Body of pancreas (tissue), 4 donors: ENCODE measurements at regions not wholly inside any gene's neighbourhood (a gene's known extent, or its start where the extent isn't known, plus 50 kb on each side); places are given as distances from the start of the nearest gene placed in this dataset.

ENCODE experiments used
- ATAC-seq: fragments of 150-250 bp; one replicate; pipeline ENCODE4 v1.9.1; 2016
- DNase-seq, 4 donors: peaks; one replicate each; pipeline ENCODE4 v3.0.0-alpha.2; 2019
- H3K27ac ChIP-seq, 4 donors: fragments of 200-600 bp; sonication (generic); 1 replicate in 3 of 4; 2 replicates in 1 of 4; pipeline versions ENCODE4 v1.5.1 to v1.6.1; 2016 to 2019; ENCODE audit warnings: mild to moderate bottlenecking in 1 of 4, mixed read lengths in 1 of 4, moderate library complexity in 1 of 4
- H3K27me3 ChIP-seq, 2 donors: fragments of 200-600 bp; sonication (generic); one replicate each; pipeline ENCODE4 v1.6.0; 2016; ENCODE audit warnings: mild to moderate bottlenecking in 1 of 2
- H3K36me3 ChIP-seq, 2 donors: fragments of 200-600 bp; sonication (generic); replicated peaks in 1 of 2; 2 replicates each; pipeline ENCODE4 v1.5.1; 2016; ENCODE audit warnings: low read depth in 2 of 2; ENCODE audit not compliant: insufficient read depth in 1 of 2
- H3K4me1 ChIP-seq: fragments of 200-600 bp; sonication (generic); one replicate; pipeline ENCODE4 v1.6.0; 2016
- H3K4me3 ChIP-seq, 2 donors: fragments of 200-600 bp; sonication (generic); 1 replicate in 1 of 2; 2 replicates in 1 of 2; pipeline ENCODE4 v1.5.1; 2016 to 2019
- H3K9me3 ChIP-seq, 3 donors: fragments of 200-600 bp; sonication (generic); 1 replicate in 2 of 3; 2 replicates in 1 of 3; pipeline ENCODE4 v1.5.1; 2016
- POLR2A ChIP-seq, 3 donors: fragments of 450-650 bp; IDR thresholded peaks; one replicate each; pipeline ENCODE4 v1.6.1; 2016; ENCODE audit warnings: antibody characterized with exemption in 3 of 3, mild to moderate bottlenecking in 2 of 3
- WGBS, 2 donors: methylation state at CpG; one replicate each; pipeline ENCODE4 v1.1.5; 2017; 5-methylcytosine and 5-hydroxymethylcytosine counted together
- intact Hi-C: fragments of 100-400 bp; cut with DNase I; formaldehyde crosslinking; loops from one replicate; pipeline ENCODE4 v1.15.1; 2023
- TF ChIP-seq, protein P1 (sequence below), 7 experiments: fragments of 450-650 bp in 4 of 7; fragments of 200-600 bp in 3 of 7; sonication (generic) in 3 of 7; IDR thresholded peaks; one replicate each; pipeline ENCODE4 v1.5.1; 2016 to 2019; ENCODE audit warnings: antibody characterized with exemption in 7 of 7

DNA sequence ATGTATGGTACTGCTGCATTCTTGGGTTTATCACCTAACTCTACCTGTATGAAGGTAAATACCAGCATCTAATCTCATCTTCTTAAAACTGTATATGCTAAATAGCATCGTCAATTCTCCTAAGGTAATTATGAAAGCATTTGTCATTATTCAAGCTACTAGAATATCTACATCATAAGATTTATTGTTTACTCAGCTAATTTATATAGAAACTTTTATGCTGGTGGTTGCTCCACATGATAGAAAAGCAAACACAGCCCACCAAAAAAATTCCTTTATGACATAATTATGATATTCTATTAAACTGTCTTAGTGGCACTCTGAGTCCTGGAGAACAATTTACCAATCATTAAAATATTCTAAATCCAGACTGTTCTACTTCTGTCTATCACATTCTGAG, 1226.1 kb upstream of the NRXN1 start:
- Histone ChIP-seq H3K27me3 (no peaks in the 10 kb centered on the region), H3K9me3 (no peaks in the 10 kb centered on the region), H3K4me3 (no peak overlapping the region), H3K4me1 (no peaks in the 10 kb centered on the region), H3K36me3 (no peaks in the 10 kb centered on the region), H3K27ac (no peak overlapping the region)
- no peak for TF ChIP-seq POLR2A (IDR thresholded peaks at IDR 0.05)
- TF ChIP-seq, protein P1, sequence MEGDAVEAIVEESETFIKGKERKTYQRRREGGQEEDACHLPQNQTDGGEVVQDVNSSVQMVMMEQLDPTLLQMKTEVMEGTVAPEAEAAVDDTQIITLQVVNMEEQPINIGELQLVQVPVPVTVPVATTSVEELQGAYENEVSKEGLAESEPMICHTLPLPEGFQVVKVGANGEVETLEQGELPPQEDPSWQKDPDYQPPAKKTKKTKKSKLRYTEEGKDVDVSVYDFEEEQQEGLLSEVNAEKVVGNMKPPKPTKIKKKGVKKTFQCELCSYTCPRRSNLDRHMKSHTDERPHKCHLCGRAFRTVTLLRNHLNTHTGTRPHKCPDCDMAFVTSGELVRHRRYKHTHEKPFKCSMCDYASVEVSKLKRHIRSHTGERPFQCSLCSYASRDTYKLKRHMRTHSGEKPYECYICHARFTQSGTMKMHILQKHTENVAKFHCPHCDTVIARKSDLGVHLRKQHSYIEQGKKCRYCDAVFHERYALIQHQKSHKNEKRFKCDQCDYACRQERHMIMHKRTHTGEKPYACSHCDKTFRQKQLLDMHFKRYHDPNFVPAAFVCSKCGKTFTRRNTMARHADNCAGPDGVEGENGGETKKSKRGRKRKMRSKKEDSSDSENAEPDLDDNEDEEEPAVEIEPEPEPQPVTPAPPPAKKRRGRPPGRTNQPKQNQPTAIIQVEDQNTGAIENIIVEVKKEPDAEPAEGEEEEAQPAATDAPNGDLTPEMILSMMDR (IDR thresholded peaks at IDR 0.05), result no peak
- intact Hi-C loops, result no loop called here
- WGBS, 2 donors, result 75 to 76% methylated on average over 1 of the region's 1 CpG
- ATAC-seq, result no peak
- DNase-seq, result no peak

DNA sequence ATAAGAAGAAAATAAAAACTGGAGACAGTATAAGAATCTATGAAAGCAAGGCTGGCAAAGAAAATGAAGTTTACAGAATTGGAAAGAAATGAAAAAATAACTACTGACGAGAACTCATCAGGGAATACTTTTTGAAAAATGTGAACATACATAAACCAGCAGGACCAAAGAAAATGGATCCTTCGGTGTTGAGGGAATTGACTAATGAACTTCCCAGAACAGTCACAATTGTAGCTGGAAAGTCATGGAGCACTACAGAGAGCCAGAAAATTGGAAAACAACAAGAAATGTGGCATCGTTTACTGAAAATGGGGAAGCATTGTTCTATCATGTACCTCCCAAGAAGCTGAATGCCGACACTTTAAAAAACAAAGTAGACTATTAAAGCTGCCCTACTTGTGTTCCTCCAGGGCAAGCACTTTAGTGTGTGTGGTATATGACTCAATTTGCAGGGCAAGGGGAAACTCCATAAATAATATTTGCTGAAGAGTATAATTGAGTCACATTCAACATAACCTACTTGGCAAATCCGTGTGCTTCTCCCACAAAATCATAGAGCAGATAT, 1221.6 kb upstream of the NRXN1 start:
- ATAC-seq (no peak), DNase-seq (no peak)
- Histone ChIP-seq H3K9me3 (no peaks in the 10 kb centered on the region), H3K27ac (no peak overlapping the region), H3K27me3 (no peaks in the 10 kb centered on the region), H3K36me3 (no peaks in the 10 kb centered on the region), H3K4me3 (no peak overlapping the region), H3K4me1 (no peaks in the 10 kb centered on the region)
- intact Hi-C loops, result no loop called here
- 70 to 76% methylated on average over 5 of the region's 5 CpGs for WGBS, 2 donors
- TF ChIP-seq POLR2A (IDR thresholded peaks at IDR 0.05), result no peak
- TF ChIP-seq, protein P1 (IDR thresholded peaks at IDR 0.05), result no peak

DNA sequence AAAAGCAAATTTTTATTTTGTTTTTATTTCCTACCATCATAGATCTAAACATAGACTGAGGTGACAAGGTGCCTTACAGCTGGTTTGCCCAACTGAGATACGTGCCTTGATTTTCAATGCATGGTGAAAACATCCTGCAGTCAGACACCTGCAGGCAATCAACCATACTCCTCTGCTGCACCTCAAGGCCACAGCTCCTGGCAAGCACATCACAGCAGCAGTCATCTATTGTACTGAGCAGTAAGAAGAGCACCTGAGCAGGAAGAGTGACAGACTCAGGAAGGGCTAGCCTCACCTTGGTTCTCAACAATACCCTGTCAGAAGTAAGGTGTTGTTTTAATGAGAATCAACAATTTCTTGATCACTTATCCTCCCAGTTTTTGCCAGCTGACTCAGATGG, 1206.8 kb upstream of the NRXN1 start:
- no peak for ATAC-seq
- TF ChIP-seq, protein P1 (IDR thresholded peaks at IDR 0.05), result no peak
- Histone ChIP-seq H3K36me3 (no peaks in the 10 kb centered on the region), H3K9me3 (no peaks in the 10 kb centered on the region), H3K27me3 (no peaks in the 10 kb centered on the region), H3K4me1 (no peaks in the 10 kb centered on the region), H3K27ac (no peak overlapping the region), H3K4me3 (no peak overlapping the region)
- no peak for DNase-seq
- 50 to 71% methylated on average over 1 of the region's 1 CpG for WGBS, 2 donors
- intact Hi-C loops, result no loop called here

DNA sequence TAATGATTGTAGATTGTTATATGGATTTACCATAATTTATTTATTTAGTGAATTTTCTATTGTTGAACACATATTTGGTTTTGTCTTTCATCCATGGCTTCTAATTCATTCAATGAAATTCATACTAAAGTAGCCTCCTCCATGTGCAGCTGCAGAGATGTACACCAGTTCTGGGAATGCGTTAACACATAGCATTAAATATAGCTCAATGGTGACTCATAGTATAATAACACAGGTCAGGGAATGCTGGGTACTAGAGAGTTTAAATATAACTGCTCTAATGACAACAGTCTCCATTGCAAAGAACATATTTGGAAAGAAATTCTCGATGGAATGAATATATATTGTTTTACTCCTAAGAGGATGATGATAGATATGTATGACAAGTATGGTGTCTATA, 1190.2 kb upstream of the NRXN1 start:
- DNase-seq, result no peak
- Histone ChIP-seq H3K27ac (no peak overlapping the region), H3K9me3 (no peaks in the 10 kb centered on the region), H3K27me3 (no peaks in the 10 kb centered on the region), H3K4me3 (no peak overlapping the region), H3K36me3 (no peaks in the 10 kb centered on the region), H3K4me1 (no peaks in the 10 kb centered on the region)
- ATAC-seq, result no peak
- intact Hi-C loops, result no loop called here
- WGBS, 2 donors, result 75 to 83% methylated on average over 2 of the region's 2 CpGs
- no peak for TF ChIP-seq POLR2A (IDR thresholded peaks at IDR 0.05)
- TF ChIP-seq, protein P1 (IDR thresholded peaks at IDR 0.05), result no peak

DNA sequence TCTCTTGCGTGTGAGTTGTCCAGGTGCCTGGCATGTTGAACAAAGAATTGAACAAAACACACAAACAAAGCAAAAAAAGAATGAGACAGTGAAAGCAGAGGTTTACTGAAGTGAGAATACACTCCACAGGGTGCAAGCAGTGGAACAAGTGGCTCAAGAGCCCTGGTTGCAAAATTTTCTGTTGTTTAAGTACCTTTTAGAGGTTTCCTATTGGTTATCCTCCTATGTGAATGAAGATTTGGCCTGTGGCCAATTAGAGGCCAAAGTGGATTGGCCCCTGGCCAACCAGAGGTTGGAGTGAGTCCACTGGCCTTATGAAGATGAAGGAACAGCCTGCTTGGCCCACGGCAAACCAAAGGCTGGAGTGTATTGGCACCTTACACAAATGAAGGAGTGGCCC, 1188.5 kb upstream of the NRXN1 start:
- Histone ChIP-seq H3K36me3 (no peaks in the 10 kb centered on the region), H3K9me3 (no peaks in the 10 kb centered on the region), H3K27ac (no peak overlapping the region), H3K4me3 (no peak overlapping the region), H3K4me1 (no peaks in the 10 kb centered on the region), H3K27me3 (no peaks in the 10 kb centered on the region)
- intact Hi-C loops, result no loop called here
- 46 to 53% methylated on average over 2 of the region's 2 CpGs for WGBS, 2 donors
- ATAC-seq, result no peak
- peak; percentile 1 to 18 (median 16) for DNase-seq
- TF ChIP-seq, protein P1 (IDR thresholded peaks at IDR 0.05), result no peak
- TF ChIP-seq POLR2A (IDR thresholded peaks at IDR 0.05), result no peak
